GM23248 (cell line): ENCODE measurements at regions not wholly inside any gene's neighbourhood (a gene's known extent, or its start where the extent isn't known, plus 50 kb on each side); places are given as distances from the start of the nearest gene placed in this dataset.

ENCODE experiments used
- EZH2 ChIP-seq: fragments of 200-600 bp; sonication (generic); IDR thresholded peaks from 2 replicates; pipeline ENCODE4 v1.6.1; 2018; ENCODE audit warnings: antibody characterized with exemption, mild to moderate bottlenecking; ENCODE audit not compliant: insufficient read depth, poor library complexity, severe bottlenecking
- EZH2phosphoT487 ChIP-seq: fragments of 200-600 bp; sonication (generic); IDR thresholded peaks from 2 replicates; pipeline ENCODE4 v1.6.1; 2018; ENCODE audit warnings: antibody characterized with exemption, moderate library complexity, mild to moderate bottlenecking, low read depth; ENCODE audit not compliant: insufficient read depth

DNA sequence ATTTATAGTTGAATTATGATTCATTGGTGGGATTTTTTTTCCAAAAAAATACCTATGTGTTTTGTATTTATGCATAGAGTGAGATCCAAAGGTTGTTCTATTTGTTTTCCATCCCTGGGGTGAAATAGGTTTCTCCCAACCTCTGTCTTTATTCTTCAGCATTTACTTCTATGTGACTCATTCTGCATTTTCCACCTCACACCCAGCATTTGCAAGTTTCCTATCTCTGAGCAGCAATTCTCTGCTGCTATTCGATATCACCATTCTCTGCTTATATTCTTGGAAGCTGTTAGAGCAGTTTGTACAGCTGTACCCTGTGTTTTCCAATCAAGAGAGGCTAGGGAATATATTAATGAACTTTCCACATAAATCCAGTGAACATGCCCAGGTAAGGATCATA lies 538.9 kb downstream of the SNAPC1 start:
- TF ChIP-seq EZH2 = no peak
- no peak for TF ChIP-seq EZH2phosphoT487
